Skin epidermis (tissue), 12 donors: ENCODE measurements at regions not wholly inside any gene's neighbourhood (a gene's known extent, or its start where the extent isn't known, plus 50 kb on each side); places are given as distances from the start of the nearest gene placed in this dataset.
"Not testable (repeated sequence)": the region's sequence is repeated elsewhere in the genome, so short reads cannot be mapped to it uniquely, and the experiment has no call there.

ENCODE experiments used
- H3K27ac ChIP-seq, 21 experiments: fragments of 200-600 bp; sonication (generic) in 11 of 21; one replicate each; pipeline ENCODE4 v1.5.0; 2020; ENCODE audit warnings: mild to moderate bottlenecking in 3 of 21, inconsistent platforms in 2 of 21, moderate library complexity in 2 of 21
- H3K4me3 ChIP-seq, 7 experiments: fragments of 200-600 bp; sonication (generic) in 2 of 7; one replicate each; pipeline ENCODE4 v1.5.0; 2020; ENCODE audit warnings: inconsistent platforms in 2 of 7, mild to moderate bottlenecking in 2 of 7, moderate library complexity in 1 of 7

DNA sequence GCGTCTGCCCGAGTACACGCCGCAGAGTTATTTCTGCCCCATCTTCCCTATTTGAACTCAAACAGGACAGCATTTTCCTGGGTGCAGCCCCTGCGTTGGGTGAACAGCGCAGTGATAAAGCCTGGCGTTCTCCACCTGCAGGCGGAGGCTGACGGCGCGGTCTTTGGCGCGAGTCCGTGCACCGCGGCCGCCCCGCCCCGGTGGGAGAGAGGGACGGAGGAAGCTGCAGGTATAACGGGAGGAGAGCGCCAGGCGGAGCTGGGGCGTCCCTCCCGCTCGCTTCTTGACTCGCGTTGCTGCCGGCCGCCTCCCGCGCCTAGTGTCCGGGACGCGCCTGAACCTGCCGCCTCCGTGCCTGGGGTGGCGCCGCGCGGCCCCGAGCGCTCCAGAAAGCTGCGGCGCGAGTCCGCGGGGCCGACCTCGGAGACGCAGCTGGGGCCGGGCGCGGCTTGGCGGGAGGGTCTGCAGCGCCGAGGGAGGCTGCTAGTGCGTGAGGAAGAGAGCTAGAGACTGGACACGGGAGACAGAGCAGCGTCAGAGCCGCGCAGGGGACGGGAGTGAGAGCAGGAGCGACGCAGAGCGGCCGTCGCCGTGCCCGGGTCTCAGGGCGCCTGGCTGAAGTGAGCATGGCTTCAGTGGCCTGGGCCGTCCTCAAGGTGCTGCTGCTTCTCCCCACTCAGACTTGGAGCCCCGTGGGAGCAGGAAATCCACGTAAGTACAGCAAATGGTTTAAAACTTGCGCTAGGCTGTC, 140.7 kb downstream of the SPATA31A7 start:
- H3K4me3 ChIP-seq = peak overlapping the region in 5 of 7 experiments; percentile 13 to 30 (median 21)
- H3K27ac ChIP-seq = not testable (repeated sequence)

DNA sequence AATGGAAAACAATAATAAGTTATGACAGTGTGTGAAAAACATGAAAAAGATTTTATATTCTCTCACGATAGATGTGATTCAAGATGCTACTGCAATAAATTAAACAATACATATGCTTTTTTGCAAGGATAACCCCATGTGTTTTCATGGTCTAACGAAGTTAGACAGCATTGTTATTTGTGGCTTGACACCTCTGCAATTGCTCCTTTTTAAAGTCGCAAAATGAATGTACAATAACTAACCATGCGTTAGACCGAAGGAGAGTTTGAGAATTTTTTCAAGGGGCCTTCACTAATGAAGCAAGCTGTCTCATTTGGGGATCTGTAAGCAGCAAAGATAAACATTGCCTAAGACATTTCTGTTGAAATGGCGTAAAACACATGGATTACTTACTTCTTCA, 167.1 kb downstream of the SPATA31A7 start:
- not testable (repeated sequence) for H3K27ac ChIP-seq, H3K4me3 ChIP-seq

DNA sequence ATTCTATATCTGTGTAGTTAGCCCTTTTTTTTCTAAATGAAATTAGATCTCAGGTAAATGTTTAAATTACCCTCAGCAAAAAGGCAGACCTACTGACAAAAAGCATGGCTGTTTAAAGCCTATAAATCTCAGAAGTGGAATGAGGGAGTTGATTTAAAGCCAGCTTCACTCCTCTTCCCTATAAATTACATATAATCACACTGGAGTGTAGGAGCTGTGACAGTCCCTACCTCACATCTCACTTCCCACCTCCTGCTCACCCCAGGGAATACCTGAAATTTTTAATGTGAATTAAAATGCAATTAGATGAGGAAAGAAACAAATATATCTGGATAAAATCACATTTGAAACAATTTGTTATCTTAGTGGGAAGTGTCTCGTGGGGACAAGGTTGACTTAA, 184.6 kb downstream of the SPATA31A7 start:
- not testable (repeated sequence) for H3K27ac ChIP-seq

DNA sequence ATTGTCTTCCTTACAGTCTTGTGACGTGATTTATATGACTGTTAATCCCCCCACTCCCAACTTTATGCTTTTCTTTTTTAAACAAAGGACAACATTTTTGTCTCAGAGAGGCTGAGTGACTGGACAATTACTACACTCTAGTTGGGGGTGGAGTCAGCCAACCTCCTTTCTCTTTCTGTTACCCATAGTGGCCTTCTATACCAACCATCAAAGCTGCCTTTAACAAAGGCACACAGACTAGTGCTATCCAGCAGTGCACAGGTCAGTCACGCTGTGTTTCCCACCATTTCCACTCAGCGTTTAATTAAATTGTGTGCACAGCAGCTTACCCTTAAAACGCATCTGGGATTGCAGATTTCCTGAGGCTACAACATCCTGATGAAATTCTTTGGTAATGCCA, 186.3 kb downstream of the SPATA31A7 start:
- H3K4me3 ChIP-seq, H3K27ac ChIP-seq: not testable (repeated sequence)

More for the DNA sequence above, 184.6 kb downstream of the SPATA31A7 start:
- not testable (repeated sequence) for H3K4me3 ChIP-seq

DNA sequence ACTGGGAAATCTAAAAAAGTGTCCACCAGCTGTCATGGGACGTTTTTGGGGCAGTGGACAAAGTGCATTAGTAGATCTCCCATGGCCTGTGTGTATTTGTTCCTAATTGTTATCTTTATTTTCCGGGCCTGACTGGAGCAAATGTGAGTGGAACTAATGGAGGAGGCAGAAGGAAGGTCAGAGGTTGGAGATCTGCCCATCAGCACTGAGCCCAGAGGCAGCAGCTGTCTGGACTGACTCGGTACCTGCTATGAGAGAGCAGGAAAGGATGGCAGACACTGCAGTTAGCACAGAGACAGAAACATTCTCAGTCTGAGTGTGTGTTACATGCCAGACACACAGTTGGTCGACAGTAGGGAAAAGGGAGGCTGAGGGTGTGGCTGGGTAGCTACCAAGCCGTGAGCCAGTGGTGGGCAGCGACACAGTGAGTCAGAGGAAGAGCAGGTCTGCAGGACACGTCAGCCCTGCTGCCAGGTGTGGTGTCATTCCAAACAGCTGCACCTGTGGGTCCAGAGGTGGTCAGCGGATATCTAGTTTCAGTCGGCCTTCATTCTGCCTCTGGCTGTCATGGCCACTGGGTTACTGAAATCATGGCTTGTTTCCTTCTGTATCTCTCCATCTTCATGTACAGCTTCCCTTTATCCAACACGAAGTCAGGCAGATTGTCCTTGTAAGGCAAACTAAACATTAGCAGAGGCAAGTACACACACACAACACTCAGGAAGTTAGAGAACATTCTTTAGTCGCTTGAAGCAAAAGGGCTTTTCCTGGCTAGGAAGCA, 196.4 kb downstream of the SPATA31A7 start:
- H3K4me3 ChIP-seq, H3K27ac ChIP-seq: not testable (repeated sequence)

DNA sequence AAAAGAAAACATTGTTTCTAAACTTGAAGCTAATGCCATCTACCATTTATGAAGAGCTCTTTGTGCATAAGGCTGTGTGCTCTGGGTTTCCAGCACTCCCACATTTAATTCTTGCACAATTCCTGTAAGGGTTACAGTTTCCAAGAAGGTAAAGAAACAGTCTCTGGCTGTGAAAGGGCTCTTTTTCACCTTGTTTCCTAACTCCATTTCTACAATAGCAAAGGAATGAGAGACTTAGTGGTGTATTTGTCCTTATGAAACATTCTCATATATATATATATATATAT, 196.9 kb downstream of the SPATA31A7 start:
- not testable (repeated sequence) for H3K27ac ChIP-seq, H3K4me3 ChIP-seq

DNA sequence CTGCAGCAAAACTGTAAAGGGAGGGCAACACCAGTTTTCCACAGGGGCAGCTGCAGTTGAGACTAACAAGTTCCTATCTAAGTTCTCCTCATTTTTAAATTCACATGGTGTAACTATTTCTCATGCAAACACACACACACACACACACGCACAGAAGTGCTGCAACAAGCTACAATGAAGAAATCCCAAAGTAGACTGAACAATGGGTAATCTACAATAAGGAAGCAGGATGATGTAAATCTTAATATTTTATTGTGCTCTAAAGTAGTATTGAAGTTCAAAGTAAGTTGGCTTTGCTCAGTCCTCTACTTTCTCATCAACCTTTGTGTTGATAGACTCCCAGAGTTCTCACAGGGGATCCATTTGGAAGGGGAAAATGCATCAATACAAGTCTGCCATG, 212.9 kb downstream of the SPATA31A7 start:
- not testable (repeated sequence) for H3K27ac ChIP-seq, H3K4me3 ChIP-seq

DNA sequence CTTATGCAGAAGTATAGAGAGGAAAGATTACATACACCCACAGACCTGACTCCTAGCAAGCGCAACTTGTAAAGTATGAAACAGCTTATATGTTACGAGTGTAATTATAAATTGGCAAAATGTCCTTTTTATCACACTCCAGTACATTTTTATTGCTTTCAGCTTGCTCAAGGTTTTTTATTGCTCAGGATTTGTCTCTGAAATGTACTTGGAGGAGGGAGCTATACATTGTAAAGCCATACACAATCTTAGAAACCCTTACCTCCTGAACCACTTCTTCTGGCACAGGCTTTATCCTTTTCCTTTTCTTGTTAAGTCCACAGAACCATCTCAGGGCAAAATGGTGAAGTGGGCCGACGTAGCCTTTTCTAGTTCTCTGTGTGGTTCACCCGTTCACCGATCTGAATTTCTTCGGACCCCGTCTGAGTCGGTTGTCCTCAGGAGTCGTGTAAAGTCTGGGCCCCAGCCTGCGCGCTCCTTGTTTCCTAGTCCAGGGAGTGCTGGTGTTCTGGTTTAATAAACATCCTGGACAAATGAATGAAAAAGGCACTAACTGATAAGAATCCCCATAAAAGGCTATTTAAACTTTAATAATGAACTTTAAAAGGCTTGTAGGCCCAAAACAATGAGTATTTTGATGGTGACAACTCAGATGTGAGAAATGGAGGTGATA, 222.2 kb downstream of the SPATA31A7 start:
- H3K4me3 ChIP-seq, H3K27ac ChIP-seq: not testable (repeated sequence)

DNA sequence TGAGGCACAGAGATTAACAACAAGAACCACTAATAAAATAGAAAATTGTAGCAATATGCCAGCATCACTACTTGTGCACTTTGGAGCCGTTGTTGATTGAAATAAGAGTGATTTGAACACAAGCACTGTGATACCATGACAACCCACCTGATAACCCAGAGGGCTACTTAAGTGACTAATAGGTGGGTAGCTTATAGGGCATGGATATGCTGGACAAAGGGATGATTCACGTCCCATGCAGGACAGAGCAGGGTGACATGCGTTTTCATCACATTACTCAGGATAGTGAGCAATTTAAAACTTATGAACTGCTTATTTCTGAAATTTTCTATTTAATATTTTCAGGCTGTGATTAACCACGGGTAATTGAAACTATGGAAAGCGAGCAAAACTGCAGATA, 222.9 kb downstream of the SPATA31A7 start:
- H3K4me3 ChIP-seq, H3K27ac ChIP-seq: not testable (repeated sequence)

DNA sequence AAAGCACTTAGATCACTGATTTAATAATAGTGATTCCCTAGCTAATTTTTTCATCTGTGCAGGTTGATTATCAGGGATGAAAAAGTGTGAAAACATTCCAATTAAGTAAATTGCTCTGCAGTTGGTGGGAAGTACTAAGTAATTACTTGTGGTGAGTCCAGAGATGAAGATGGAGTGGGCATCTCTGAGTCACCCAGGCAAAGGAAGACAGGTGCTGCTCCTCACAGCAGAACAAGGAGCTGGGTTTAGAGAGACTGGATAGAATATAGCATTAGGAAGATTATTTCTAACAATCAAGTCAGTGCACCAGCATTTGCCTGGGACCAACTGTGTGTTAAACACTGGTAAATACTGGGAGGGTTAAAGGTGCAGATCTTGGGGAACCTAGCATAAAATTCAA, 228.3 kb downstream of the SPATA31A7 start:
- not testable (repeated sequence) for H3K4me3 ChIP-seq

DNA sequence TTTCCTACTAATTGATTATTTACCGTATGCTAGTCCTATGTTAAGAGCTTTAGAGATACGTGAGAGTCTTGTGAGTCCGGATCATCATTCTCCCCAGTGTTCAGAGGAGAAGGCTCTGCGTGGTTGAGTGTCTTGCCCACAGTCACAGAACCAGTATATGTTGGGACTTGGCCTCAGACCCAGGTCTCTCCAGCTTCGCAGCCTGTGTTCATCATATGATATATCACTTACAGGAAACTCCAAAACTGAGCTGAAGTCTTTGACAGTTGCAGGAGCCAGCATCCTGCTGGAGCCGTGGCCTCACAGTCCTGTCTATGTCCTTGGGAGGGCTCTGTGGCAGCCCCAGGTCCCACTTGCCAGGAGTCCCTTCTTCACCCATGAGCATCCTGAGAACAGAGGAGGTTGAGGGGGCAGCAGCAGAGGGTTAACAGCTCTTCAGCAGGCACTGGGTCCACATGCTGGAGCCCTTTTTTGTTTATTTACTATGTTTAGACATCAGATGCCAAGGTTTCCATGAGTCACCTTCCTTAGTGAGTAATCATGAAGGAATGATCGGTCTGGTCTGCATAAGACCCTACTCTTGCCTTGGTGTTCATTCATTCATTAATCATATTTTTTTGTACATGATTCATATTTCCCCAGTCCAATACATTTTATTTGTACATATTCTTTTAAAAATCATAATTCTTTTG, 230.6 kb downstream of the SPATA31A7 start:
- not testable (repeated sequence) for H3K27ac ChIP-seq, H3K4me3 ChIP-seq

More for the DNA sequence above, 228.3 kb downstream of the SPATA31A7 start:
- not testable (repeated sequence) for H3K27ac ChIP-seq

DNA sequence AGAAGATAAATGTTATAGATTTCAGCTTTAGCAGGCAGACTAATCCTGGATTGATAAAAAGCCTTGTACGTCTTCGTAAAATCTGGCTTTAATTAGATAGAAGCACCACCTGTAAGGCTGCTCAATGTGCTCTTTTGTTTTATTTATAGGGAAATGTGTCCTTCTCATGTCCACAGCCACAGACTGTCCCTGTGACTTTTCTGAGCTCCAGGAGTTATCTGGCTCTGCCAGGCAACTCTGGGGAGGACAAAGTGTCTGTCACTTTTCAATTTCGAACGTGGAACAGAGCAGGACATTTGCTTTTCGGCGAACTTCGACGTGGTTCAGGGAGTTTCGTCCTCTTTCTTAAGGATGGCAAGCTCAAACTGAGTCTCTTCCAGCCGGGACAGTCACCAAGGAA, 257.4 kb downstream of the SPATA31A7 start:
- not testable (repeated sequence) for H3K27ac ChIP-seq

DNA sequence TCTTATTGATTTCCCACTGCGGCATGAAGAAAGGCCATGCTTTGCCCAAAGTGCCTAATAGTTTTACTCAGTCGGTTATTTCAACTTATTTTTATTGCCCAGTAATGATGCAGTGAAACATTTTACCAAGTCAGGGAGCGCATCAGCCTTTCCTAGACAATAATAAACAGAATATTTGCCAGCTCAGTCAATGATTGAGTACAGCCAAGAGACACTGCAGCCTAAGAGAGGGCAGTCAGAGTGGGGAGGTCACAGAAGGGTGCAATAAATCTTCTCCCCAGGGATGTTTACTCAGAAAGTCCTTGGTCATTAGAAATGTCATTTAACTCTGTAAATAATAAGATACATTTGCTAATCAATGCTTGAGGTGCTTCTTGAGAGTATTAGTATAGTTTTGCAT, 271.0 kb downstream of the SPATA31A7 start:
- not testable (repeated sequence) for H3K27ac ChIP-seq, H3K4me3 ChIP-seq

More for the DNA sequence above, 257.4 kb downstream of the SPATA31A7 start:
- H3K4me3 ChIP-seq = not testable (repeated sequence)
